ENCODE measurements at regions not wholly inside any gene's neighbourhood (a gene's known extent, or its start where the extent isn't known, plus 50 kb on each side); places are given as distances from the start of the nearest gene placed in this dataset.

- CTCF ChIA-PET: no interaction called here
- no peaks in the 10 kb centered on the region for H3K27me3 ChIP-seq (replicated peaks; ENCODE audit: insufficient read depth, low read depth, low read length, poor library complexity)
- DNase-seq (ENCODE audit: low spot score): no peak
- POLR2A ChIA-PET (ENCODE audit: low non-redundant PET): no interaction called here
- H3K4me1 ChIP-seq (ENCODE audit: insufficient read depth, low read length, poor library complexity, severe bottlenecking): no peaks in the 10 kb centered on the region
- H3K36me3 ChIP-seq (ENCODE audit: insufficient read depth, low read length, poor library complexity, severe bottlenecking): no peaks in the 10 kb centered on the region
- intact Hi-C loops (cut with micrococcal nuclease; ENCODE audit: unreplicated experiment): no loop called here
- H3K27ac ChIP-seq (ENCODE audit: low read depth, low read length, poor library complexity, severe bottlenecking): no peak overlapping the region
- TF ChIP-seq EZH2 (IDR thresholded peaks at IDR 0.05; ENCODE audit: borderline replicate concordance, low read depth, low read length, poor library complexity, severe bottlenecking) (no peak), CTCF (conservative IDR thresholded peaks at IDR 0.05; ENCODE audit: low read depth, low read length) (no peak)
- no TSS peak for BruUV-seq (replicated peaks)
- H3K9me3 ChIP-seq (ENCODE audit: low read depth, low read length, poor library complexity, severe bottlenecking): peaks cover 29% of the 10 kb centered on the region
- H3K4me3 ChIP-seq (ENCODE audit: low read depth, low read length, poor library complexity, severe bottlenecking): no peak overlapping the region
Measured at GRCh38 chr18:77822632-77823031, 573.0 kb downstream of the GALR1 start.

DNA sequence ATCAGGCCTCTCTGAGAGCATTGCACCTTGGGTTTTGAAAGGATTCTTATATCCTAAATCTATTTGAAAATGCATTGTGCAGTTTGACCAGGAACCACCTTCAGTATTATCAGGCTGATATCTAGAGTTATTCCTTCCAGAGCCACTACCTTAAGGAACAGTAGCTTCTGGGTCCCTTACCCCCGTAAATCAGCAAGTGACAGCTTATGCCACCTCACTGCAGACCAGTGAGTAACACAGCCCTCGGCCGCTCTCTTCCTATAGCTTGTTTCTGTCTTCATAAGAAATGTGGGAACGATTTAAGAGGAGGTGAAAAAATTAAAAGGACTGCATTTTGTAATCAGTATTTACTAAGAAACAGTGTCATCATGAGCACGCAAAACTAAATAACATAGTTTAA is 584.2 kb downstream of the GALR1 start:
- no peak overlapping the region for H3K27ac ChIP-seq (ENCODE audit: low read depth, low read length, poor library complexity, severe bottlenecking)
- no peaks in the 10 kb centered on the region for H3K27me3 ChIP-seq (replicated peaks; ENCODE audit: insufficient read depth, low read depth, low read length, poor library complexity)
- intact Hi-C loops (cut with micrococcal nuclease; ENCODE audit: unreplicated experiment): no loop called here
- ChIA-PET CTCF (no interaction called here), POLR2A (ENCODE audit: low non-redundant PET) (no interaction called here)
- no TSS peak for BruUV-seq (replicated peaks)
- peaks cover 20% of the 10 kb centered on the region for H3K9me3 ChIP-seq (ENCODE audit: low read depth, low read length, poor library complexity, severe bottlenecking)
- no peak for DNase-seq (ENCODE audit: low spot score)
- H3K36me3 ChIP-seq (ENCODE audit: insufficient read depth, low read length, poor library complexity, severe bottlenecking): no peaks in the 10 kb centered on the region
- no peak for TF ChIP-seq CTCF (conservative IDR thresholded peaks at IDR 0.05; ENCODE audit: low read depth, low read length)
- no peak for TF ChIP-seq EZH2 (IDR thresholded peaks at IDR 0.05; ENCODE audit: borderline replicate concordance, low read depth, low read length, poor library complexity, severe bottlenecking)
- no peak overlapping the region for H3K4me3 ChIP-seq (ENCODE audit: low read depth, low read length, poor library complexity, severe bottlenecking)
- no peaks in the 10 kb centered on the region for H3K4me1 ChIP-seq (ENCODE audit: insufficient read depth, low read length, poor library complexity, severe bottlenecking)

DNA sequence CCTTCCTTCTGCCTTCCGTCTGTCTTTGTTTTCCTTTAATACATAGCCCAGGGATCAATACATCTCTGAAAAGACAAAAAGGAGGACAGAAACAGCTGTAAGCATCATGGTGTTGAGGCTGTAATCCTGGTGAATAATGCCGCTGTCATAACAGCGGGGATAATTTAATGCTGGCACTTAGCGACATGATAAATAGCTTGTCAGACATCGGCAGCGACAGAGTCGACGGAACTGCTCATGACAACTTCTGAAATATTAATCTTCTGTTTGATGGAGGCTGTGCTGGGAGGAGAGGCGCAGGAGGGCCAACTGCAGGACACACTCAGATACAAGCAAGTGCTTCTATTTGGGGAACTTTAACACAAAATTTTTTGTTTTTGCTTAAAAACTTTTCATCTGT is 602.2 kb downstream of the GALR1 start:
- Histone ChIP-seq H3K9me3 (ENCODE audit: low read depth, low read length, poor library complexity, severe bottlenecking) (peaks cover 17% of the 10 kb centered on the region), H3K36me3 (ENCODE audit: insufficient read depth, low read length, poor library complexity, severe bottlenecking) (no peaks in the 10 kb centered on the region), H3K4me1 (ENCODE audit: insufficient read depth, low read length, poor library complexity, severe bottlenecking) (no peaks in the 10 kb centered on the region), H3K4me3 (ENCODE audit: low read depth, low read length, poor library complexity, severe bottlenecking) (no peak overlapping the region), H3K27me3 (replicated peaks; ENCODE audit: insufficient read depth, low read depth, low read length, poor library complexity) (no peaks in the 10 kb centered on the region), H3K27ac (ENCODE audit: low read depth, low read length, poor library complexity, severe bottlenecking) (no peak overlapping the region)
- BruUV-seq (replicated peaks): no TSS peak
- peak; percentile 1 for DNase-seq (ENCODE audit: low spot score)
- intact Hi-C loops (cut with micrococcal nuclease; ENCODE audit: unreplicated experiment): no loop called here
- POLR2A ChIA-PET (ENCODE audit: low non-redundant PET): no interaction called here
- TF ChIP-seq CTCF (conservative IDR thresholded peaks at IDR 0.05; ENCODE audit: low read depth, low read length): no peak
- TF ChIP-seq EZH2 (IDR thresholded peaks at IDR 0.05; ENCODE audit: borderline replicate concordance, low read depth, low read length, poor library complexity, severe bottlenecking): no peak
- CTCF ChIA-PET: no interaction called here
